NCI-H128 (cell line): ENCODE measurements at regions not wholly inside any gene's neighbourhood (a gene's known extent, or its start where the extent isn't known, plus 50 kb on each side); places are given as distances from the start of the nearest gene placed in this dataset.
"Not testable (repeated sequence)": the region's sequence is repeated elsewhere in the genome, so short reads cannot be mapped to it uniquely, and the experiment has no call there.

Source experiments
- DNase-seq: peaks from one replicate; lab custom pipeline; 2025; ENCODE audit not compliant: unreplicated experiment; lab: John Stamatoyannopoulos, UW

DNA sequence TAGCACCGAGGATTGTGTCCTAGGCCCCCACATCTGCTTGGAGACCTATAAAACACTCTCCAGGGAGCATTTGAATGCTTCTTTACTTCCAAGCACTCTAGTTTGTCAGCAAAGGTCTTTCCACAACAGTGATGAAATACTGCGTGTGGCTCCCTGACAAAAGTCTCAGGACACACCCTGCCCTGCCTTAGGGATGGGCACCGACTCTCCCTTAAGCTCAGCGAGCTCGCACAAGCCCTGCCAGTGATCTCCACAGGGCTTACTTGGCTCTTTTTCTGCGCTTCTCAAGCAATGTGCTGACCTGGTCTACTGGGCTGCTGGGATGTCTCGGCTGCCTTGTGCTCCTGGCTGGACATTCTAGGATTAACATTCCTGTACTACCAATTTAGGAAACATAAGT, 84.3 kb upstream of the MPP7 start:
- no peak for DNase-seq

DNA sequence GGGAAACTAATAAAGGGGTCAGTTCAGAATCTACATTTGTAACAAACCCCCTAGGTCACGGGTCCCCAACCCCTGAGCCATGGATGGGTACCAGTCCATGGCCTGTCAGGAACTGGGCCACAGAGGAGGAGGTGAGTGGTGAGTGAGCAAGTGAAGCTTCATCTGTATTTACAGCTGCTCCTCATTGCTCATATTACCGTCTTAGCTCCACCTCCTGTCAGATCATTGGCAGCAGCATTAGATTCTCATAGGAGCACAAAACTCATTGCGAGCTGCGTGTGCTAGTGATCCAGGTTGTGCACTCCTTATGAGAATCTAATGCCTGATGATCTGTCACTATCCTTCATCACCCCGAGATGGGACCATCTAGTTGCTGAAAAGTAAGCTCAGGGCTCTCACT, 88.4 kb upstream of the MPP7 start:
- DNase-seq, result no peak

DNA sequence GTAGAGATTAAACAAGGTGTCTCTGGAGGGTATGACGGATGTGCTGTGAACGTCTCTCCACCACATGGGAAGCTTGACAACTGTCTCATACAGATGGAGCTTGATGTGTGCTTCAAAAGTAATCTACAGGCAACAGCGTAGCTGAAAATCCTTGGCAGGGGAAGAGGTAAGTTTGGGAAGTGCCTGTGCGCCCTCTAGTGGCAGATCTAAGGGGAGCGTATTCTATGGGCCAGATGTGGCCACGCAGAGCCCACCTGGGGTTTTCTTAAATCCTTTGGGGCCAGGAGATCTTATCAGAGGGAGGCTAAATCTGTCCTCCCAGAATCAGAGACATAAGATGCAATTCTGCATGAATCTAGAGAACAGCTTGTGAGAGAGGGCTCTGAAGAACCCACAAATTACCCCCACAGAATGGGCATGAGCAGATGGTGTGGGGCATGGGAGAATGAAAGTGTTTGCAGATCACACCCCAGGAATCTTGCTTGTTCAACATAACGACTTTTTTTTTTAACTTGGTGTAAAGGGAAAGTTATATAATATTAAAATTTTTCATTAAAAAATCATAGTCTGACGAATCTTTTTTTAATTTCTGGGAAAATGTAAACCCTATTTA, 91.2 kb upstream of the MPP7 start:
- no peak for DNase-seq

DNA sequence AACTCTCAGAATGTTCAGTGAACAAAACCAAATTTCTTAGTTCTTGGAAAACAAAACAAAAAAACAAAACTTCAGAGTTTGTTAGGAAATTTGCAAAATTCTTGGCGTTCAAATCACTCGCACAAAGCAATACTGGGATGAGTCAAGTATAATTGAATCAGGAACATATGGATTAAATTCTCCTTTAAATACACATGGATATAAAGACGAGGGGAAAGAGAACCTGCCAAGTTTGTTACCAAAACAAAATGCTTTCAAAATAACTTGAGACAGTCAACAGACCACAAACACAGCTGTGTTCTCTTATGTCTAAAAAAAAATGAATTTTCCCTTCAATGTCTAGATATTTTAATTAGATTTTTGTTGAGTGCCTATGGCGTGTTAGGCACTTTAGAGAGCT, 93.5 kb upstream of the MPP7 start:
- no peak for DNase-seq

DNA sequence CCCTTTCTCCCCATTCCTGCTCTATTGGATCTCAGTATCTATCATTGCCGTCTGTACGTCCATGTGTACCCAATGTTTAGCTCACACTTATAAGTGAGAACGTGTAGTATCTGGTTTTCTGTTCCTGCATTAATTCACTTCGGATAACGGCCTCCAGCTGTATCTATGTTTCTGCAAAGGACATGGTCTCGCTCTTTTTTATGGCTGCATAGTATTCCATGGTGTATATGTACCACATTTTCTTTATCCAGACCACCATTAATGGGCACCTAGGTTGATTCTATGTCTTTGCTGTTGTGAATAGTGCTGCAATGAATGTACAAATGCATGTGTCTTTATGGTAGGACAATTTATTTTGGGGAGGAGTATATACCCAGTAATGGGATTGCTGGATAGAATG, 94.4 kb upstream of the MPP7 start:
- DNase-seq, result no peak

DNA sequence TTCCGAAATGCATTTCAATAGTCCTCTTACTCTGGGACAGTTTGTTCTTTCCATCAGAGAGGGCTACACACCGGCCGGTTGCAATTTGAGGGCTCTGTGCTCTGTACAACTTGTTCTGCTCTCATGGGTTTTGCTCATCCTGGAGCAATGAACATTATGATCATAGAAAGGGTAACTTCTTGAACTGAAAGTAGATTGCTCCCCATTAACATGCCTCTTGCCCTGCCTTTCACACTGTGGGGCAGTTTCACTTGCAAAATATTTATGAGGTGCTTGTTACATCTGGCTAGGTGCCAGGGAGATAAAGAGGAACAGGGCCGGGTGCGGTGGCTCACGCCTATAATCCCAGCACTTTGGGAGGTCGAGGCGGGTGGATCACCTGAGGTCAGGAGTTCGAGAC, 97.3 kb upstream of the MPP7 start:
- DNase-seq, result no peak

DNA sequence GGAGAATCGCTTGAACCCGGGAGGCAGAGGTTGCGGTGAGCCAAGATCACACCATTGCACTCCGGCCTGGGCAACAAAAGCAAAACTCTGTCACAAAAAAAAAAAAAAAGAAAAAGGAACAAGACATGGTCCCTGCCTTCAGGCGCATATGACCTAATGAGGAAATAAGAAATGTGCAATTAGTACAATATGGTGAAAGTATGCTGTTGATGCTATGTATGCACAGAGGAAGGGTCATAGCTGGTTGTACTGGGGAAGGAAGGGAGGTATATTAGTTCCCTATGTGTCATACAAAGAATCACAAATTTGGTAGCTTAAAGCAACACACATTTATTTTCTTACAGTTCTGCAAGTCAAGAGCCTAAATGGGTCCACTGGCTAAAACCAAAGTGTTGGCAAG, 97.8 kb upstream of the MPP7 start:
- DNase-seq, result no peak

DNA sequence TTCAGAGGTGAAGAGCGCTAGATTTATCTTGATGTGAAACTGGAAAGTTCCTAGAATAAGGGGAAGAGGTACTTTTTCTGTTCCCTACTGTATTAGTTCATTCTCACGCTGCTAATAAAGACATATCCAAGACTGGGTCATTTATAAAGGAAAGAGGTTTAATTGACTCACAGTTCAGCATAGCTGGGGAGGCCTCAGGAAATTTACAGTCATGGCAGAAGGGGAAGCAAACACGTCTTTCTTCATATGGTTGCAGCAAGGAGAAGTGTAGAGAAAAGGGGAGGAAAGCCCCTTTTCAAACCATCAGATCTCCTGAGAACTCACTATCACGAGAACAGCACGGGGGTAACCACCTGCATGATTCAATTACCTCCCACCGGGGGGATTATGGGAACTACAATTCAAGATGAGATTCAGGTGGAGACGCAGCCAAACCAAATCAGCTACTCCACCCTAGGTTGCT, 99.8 kb upstream of the MPP7 start:
- not testable (repeated sequence) for DNase-seq

DNA sequence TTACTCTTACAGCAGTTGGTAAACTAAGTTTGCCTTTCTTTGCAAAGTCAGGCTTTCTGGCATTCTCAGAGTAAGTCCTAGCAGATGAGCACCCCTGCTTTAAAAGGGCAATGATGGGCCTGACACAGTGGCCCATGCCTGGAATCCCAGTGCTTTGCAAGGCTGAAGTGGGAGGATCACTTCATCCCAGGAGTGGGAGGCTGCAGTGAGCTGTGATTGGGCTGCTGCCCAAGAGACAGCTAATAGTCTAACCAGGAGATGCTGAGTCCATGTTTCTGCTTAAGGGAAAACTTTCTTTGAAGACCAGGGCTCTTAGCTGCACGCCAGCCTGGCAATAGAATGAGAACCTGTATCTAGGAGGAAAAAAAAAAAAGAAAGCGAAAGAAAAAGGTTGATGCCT, 100.2 kb upstream of the MPP7 start:
- DNase-seq, result no peak

DNA sequence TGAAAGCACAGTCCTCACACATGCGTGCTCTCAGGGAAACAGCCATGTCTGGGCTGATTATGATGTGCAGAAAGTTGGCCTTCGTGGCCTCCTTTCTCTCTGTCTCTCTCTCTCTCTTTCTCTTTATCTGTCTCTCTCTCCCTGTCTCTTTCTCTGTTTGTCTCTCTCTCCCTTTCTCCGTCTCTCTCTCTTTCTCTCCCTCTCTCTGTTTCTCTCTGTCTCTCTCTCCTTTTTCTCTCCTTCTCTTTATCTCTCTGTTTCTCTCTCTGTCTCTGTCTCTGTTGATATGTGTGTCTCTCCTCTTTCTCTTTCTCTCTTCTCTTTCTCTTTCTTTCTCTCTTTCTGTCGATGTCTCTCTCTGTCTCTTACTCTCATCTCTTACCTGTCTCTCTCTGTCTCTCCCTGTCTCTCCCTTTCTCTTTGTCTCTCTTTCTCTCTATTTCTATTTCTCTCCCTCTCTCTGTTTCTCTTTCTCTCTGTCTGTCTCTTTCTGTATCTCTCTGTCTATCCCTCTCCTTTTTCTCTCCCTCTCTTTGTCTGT, 105.4 kb upstream of the MPP7 start:
- DNase-seq, result no peak

DNA sequence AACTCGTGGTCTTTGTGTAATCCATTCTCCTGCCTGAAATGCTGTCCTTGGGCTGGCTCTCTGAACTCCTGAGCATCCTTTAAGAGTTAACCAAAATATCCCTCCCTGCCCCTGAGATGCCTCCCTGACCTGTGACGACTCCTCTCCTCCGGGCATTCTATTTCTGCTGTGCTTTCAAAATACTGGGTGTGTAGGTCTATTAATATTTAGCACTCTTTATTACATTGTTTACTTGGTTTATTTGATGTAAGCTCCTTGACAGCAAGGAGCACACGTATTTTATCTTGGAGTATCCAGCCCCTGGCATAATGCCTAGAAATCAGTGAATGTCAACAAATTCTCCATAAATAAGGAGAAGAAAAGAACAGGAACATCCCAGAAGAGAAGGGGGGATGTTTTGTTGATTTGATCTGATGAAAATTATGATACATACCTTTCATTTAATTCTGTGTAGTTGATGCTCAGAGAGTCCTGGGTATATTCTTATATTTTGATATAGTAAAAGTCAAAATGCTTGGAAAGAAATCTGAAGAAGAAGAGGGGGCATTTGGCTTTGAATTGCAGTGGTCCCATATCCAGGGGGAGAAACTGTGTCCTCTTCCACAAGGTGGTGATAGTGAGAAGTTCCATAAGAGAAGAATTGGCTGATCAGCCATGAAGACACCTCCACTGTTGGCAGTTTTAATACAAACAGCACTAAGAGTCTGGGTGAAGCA, 107.7 kb upstream of the MPP7 start:
- DNase-seq, result no peak

DNA sequence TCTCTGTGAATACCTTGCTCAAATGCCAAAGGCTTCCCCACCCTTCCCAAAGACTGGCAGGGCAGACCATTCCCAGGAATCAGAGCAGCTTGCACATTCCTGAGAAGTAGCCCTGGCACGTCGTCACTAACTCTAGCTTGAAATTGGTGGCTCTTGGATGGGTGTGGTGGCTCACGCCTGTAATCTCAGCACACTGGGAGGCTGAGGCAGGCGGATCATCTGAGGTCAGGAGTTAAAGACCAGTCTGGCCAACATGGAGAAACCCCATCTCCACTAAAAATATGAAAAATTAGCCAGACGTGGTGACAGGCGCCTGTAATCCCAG, 108.2 kb upstream of the MPP7 start:
- no peak for DNase-seq

DNA sequence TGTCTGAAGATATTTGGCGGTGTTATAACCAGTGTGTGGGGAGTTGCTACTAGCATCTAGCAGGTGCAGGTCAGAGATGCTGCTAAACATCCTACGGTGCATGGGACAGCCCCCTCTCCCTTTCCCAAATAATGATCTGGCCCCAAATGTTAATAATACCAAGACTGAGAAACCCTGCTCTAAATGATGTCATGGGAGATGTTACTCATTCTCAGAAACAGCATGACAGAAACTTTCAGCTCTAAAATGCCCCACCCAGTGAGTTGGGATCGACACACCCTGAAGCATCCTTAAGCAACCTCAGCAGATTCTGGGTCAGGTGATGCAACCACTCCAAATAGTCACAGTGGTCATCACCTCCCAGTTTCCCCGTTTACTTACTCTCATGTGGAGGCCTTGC, 108.8 kb upstream of the MPP7 start:
- DNase-seq, result no peak

DNA sequence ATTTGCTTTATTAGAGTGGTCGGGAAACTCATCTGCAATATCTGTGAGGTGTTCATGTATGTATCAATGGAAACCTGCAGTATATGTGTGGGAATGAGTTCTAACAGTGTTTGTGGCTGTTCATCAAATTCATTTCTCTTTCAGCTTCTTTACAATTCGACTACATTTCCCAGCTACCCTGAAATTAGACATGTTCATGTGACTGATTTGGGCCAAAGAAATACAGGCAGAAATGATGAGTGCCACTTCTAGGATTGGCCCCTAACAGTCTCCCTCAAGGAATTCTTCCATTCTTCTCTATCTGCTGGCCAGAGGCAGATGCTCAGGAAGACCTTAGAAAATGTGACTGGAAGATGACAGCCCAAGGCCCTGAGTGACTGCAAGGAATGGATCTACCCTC, 114.8 kb upstream of the WAC start:
- no peak for DNase-seq

DNA sequence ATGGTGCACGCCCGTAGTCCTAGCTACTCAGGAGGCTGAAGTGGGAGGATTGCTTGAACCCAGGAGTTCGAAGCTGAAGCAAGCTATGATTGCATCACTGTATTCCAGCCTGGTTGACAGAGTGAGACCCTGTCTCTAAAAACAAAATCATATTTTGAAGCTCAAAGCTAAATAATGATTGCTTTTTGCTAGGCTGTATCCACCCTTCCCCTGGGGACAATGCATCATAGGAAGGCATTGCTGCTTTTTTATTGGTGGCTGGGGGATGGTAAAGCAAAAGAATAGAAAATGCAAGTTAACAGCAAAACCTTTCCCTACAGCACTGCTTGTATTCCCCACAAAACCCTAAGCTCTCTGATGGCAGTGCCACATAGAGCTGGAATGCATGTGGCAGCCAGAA, 107.5 kb upstream of the WAC start:
- no peak for DNase-seq

DNA sequence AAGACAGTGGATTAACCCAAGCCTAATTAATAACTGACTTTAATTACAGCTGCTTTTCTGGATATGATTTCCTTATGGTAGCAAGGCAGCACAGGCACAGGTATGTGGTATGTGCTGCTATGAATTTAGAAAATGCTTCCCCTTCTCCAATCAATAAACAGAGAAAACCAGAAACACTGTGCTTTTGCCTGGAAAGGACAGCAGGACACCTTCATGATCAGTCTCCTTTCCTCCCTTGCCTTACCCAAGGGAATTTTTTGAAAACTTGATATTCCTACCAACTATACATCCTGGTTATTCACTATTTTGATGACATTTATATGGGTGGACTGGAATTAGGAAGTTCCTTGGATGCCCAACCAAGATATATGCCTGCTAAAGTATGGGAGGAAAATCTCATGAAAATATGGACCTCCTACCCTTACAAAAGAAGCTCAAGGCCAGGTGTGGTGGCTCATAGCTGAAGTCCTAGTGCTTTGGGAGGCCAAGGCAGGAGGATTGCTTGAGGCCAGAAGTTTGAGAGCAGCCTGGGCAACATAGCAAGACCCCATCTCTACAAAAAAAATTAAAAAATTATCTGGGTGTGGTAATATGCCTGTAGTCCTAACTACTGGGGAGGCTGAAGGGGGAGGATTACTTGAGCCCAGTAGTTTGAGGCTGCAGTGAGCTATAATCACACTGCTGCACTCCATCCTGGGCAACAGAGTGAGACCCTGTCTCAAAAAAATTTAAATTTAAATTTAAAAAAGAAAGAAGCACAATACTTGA, 106.3 kb upstream of the WAC start:
- no peak for DNase-seq

DNA sequence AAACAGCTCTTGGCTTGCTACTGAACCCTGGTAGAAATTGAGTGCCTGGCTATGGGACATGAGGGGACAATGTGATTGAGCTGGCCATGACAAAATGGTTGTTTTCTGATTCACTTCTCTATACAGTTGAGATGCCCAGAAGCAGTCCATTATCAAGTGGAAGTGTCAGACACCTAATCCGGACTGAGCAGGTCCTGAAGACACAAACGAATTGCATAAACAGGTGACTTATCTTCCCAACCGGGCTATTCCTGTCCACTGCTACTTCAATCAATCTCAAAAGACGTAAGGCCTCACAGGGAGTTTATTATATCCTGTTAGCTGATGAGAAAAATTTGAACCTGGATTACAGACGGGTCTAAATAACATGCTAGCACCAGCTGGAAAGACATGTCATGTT, 105.5 kb upstream of the WAC start:
- DNase-seq, result no peak

DNA sequence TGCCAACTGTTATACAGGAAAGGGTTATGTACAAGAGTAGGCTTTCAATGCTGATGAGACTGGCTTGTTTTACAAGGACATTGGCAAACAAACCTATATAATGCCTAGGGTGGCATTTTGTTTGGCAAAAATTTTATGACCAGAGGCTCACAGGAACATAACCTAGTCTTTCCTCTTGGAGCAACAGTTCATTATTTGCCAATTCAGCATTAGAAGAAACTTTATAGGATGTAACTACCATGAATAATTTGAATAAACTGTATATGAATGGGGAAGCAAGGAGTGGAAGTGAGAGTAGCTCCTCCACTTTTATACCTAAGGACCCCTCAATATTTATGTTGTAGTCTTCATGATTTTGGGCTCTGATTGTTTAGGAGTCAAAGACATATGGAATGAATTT, 103.9 kb upstream of the WAC start:
- no peak for DNase-seq

DNA sequence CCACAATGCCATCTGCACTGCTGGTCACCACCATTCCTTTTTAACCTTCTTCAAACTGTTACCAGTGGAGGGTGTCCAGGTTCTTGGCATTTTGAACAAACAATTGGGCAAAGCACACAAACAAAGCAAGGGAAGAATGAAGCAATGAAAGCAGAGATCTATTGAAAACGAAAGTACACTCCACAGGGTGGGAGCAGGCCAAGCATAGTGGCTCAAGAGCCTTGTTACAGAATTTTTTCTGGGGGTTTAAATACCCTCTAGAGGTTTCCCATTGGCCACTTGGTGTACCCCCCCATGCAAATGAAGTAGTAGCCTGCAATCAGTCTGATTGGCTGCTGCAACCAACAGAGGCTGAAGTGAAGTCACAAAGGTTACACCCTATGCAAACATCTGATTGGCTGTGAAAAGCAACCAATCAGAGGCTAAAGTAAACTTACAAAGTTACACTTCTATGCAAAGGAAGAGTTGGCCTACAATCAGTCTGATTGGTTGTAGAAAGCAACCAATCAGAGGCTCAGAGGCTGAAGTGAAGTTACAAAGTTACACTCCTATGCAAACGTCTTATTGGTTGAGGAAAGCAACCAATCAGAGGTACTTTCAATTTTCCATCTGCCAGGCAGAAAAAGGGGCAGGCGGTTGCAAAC, 103.2 kb upstream of the WAC start:
- DNase-seq, result no peak

DNA sequence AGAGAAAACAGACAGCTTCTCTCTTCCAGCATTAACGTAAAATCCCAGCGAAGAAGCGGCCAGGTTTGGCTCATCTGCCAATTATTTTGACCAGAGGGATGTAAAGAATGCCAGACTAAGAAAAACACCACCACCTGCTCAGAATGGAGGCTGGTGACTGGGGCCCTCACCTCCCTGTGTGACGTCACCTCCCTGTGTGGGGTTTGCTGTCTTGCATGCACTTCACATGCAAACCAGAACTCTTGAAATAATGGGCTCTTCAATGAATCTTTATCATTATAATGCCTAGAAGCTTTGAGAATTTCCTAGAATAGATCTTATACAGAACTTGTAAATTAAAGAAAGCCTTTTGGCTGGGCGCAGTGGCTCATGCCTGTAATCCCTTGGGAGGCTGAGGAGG, 101.8 kb upstream of the WAC start:
- DNase-seq, result no peak

DNA sequence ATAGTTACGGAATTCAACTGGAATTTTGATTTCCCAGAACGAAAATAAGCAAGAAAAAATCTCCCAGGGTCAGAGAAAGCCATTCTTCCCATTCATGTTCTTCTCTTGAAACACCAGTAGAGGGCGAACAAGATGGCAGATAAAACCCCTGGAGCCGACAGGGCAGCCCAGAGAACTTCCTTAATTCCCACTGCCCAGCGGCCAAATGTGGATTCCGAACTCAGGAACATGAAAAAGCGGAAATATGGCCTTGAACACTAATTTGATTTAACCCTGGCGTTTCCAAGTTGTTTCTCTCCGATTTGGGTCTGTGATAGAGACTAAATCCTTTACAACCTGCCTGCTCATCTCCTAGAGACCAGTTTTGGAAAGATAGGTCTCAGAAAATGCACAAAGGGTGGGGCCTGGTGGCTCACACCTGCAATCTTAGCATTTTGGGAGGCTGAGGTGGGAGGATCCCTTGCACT, 100.7 kb upstream of the WAC start:
- DNase-seq, result no peak

DNA sequence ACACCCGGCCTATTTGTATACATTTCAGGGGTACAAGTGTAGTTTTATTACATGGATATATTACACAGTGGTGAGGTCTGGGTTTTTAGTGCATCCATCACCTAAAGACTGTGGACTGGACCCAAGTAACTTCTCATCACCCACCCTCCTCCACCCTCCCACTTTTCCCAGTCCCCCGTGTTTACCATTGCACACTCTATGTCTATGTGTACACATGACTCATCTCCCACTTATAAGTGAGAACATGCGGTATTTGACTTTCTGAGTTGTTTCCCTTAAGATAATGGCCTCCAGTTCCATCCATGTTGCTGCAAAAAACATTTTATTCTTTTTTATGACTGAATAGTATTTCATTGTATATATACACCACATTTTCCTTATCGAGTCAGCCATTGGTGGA, 98.9 kb upstream of the WAC start:
- no peak for DNase-seq
